ENCODE measurements at regions not wholly inside any gene's neighbourhood (a gene's known extent, or its start where the extent isn't known, plus 50 kb on each side); places are given as distances from the start of the nearest gene placed in this dataset.

DNA sequence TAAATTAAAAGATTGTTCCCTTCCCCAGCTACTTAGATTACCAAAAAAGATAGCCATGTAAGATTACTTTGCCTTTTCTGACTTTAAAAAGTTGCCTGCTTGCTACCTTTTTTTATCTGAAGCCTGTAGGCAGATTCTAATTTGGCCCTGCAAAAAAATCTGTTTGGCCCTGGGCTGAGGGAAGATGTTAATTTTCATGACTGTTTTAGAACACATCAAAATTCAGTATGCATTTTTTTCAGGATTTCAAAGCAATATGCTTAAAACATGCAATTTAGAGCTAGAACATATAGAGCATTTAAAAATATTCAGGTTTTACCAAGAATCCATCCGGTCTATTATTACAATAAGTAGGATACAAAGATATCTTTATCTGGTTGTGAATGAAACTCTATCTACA is 563.6 kb downstream of the NR2F1-AS1 start:
- TF ChIP-seq, protein P1, sequence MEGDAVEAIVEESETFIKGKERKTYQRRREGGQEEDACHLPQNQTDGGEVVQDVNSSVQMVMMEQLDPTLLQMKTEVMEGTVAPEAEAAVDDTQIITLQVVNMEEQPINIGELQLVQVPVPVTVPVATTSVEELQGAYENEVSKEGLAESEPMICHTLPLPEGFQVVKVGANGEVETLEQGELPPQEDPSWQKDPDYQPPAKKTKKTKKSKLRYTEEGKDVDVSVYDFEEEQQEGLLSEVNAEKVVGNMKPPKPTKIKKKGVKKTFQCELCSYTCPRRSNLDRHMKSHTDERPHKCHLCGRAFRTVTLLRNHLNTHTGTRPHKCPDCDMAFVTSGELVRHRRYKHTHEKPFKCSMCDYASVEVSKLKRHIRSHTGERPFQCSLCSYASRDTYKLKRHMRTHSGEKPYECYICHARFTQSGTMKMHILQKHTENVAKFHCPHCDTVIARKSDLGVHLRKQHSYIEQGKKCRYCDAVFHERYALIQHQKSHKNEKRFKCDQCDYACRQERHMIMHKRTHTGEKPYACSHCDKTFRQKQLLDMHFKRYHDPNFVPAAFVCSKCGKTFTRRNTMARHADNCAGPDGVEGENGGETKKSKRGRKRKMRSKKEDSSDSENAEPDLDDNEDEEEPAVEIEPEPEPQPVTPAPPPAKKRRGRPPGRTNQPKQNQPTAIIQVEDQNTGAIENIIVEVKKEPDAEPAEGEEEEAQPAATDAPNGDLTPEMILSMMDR (IDR thresholded peaks at IDR 0.05; ENCODE audit: control extremely low read depth, extremely low read depth, low read depth, missing control alignments) = no peak
- no peak for DNase-seq (ENCODE audit: extremely low spot score)
- ChIA-PET POLR2A (no interaction called here), CTCF (no interaction called here)

DNA sequence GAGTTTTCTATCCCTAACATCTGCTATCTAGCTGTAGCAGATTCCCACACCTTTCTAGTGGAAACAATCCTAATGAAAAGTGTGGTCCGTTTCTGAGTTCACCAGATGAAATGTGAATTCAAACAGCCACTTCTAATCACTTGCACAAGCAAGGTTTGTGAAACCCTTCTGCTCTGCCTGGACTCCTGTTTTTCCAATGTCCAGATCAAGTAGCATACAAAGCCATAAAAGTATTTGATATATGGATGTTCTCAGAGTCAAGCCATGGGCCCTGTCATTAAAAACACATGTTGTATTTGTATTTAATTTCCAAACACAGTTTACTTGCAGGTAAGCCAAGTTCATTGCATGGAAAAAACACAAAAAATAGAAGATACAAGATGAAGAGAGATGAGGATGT is 570.4 kb downstream of the NR2F1-AS1 start:
- ChIA-PET POLR2A (no interaction called here), CTCF (interaction anchor here (1.1 kb wide), 1 partner anchor 12 kb away, joined by 3 read pairs; no protein-coding TSS in a partner anchor)
- TF ChIP-seq, protein P1 (IDR thresholded peaks at IDR 0.05; ENCODE audit: control extremely low read depth, extremely low read depth, low read depth, missing control alignments) = no peak
- DNase-seq (ENCODE audit: extremely low spot score) = no peak

DNA sequence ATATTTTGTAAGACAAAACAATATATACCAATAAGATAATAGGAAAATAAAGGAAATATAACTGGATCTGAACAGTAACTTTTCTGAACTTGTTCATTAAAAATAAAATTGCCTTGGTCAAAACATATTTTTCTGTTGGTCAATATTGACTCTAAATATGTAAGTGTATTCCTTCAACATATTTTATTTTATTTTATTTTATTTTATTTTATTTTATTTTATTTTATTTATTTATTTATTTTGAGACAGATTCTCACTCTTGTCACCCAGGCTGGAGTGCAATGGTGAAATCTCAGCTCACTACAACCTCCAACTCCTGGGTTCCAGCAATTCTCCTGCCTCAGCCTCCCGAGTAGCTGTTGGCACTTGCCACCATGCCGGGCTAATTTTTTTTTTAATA is 571.0 kb downstream of the NR2F1-AS1 start:
- POLR2A ChIA-PET = no interaction called here
- DNase-seq (ENCODE audit: extremely low spot score) = no peak
- CTCF ChIA-PET = no interaction called here
- TF ChIP-seq, protein P1 (IDR thresholded peaks at IDR 0.05; ENCODE audit: control extremely low read depth, extremely low read depth, low read depth, missing control alignments) = no peak

DNA sequence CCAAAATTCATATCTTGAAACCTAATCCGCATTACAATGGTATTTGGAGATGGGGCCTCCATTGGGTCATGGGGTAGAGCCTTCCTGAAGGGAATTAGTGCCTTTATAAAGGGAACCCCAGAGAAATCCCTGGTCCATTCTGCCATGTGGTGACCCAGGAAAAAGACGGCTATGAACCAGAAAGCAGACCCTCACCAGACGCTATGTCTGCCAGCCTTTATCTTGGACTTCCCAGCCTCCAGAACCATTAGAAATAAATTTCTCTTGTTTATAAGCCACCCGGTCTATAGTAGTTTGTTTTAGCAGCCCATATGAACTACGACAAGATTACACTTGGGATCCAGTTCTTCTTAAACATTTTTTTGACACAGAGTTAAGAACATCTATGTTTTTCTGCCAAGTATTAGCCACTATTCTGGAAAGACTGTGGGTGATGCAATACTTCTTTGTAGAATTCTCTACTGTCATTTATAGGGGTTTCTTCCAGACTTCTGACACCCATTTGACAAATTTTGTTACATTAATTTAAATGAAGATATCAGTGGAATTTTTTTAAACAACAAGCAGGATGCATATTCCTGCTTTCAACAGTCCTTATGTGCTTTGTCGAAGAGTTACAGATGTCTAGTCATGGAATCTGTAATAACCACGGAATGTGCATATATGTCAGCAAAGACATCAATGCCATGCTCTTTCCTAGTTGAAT is 572.4 kb downstream of the NR2F1-AS1 start:
- TF ChIP-seq, protein P1 (IDR thresholded peaks at IDR 0.05; ENCODE audit: control extremely low read depth, extremely low read depth, low read depth, missing control alignments) = no peak
- ChIA-PET POLR2A (no interaction called here), CTCF (no interaction called here)
- DNase-seq (ENCODE audit: extremely low spot score) = no peak

DNA sequence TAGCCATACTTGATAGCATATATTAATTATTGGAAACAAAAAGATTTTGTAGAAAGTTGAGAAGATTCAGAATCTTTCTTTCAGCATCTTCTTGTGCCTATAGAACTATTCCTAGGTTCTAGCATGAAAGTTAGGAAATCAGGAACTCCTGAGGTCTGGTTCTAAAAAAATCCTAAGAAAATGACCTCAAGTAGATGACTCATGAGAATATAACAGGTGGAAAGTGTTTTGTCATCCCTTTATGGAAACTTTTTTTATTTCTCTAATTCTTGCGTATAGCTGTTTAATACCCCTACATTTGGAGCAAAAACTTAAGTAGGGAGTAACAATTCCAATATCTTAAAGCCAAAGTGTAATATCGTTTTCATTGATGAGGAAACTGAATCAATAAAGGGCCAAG is 574.1 kb downstream of the NR2F1-AS1 start:
- ChIA-PET CTCF (interaction anchor here (0.8 kb wide), 1 partner anchor 20 kb away, joined by 3 read pairs; no protein-coding TSS in a partner anchor), POLR2A (no interaction called here)
- DNase-seq (ENCODE audit: extremely low spot score) = no peak
- TF ChIP-seq, protein P1 (IDR thresholded peaks at IDR 0.05; ENCODE audit: control extremely low read depth, extremely low read depth, low read depth, missing control alignments) = no peak

DNA sequence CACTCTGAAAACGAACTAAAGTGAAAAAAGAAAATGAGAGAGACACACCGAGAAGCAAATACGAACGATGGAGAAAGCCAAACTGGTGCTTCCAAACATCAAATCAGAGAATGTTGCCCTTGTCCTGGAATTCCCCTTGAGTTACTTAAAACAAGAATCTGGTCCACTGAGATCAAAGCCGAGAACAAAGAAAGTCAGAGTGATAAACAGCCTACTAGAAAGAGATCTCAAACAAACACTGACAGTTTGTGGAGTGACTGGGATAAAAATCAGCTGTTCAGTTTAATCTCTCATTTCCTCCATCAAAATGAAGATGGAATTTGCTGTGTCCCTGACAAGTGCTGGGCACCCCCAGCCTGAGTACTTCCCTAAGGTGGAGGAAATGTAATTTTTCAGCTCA is 582.6 kb downstream of the NR2F1-AS1 start:
- DNase-seq (ENCODE audit: extremely low spot score) = no peak
- TF ChIP-seq, protein P1 (IDR thresholded peaks at IDR 0.05; ENCODE audit: control extremely low read depth, extremely low read depth, low read depth, missing control alignments) = no peak

More for the DNA sequence above, 582.6 kb downstream of the NR2F1-AS1 start:
- ChIA-PET POLR2A (no interaction called here), CTCF (interaction anchor here (0.6 to 1.2 kb wide), 2 partner anchors 13 to 165 kb away, joined by 3 read pairs; no protein-coding TSS in a partner anchor)

Measured in GM10248 (cell line).